ENCODE measurements at regions not wholly inside any gene's neighbourhood (a gene's known extent, or its start where the extent isn't known, plus 50 kb on each side); places are given as distances from the start of the nearest gene placed in this dataset.

- Mint-ChIP-seq H3K36me3 (ENCODE audit: low read depth) (no peaks in the 10 kb centered on the region), H3K27ac (ENCODE audit: unreplicated experiment) (no peak overlapping the region), H3K4me3 (ENCODE audit: unreplicated experiment) (no peak overlapping the region), H3K9me3 (ENCODE audit: low read depth) (no peaks in the 10 kb centered on the region), H3K4me1 (ENCODE audit: low read depth) (no peaks in the 10 kb centered on the region), H3K27me3 (ENCODE audit: low read depth) (no peaks in the 10 kb centered on the region)
- no peak for DNase-seq (ENCODE audit: low spot score)
- TF ChIP-seq CTCF (IDR thresholded peaks at IDR 0.05) = no peak
Measured at GRCh38 chr3:94459167-94459566, 396.3 kb downstream of the NSUN3 start.

GRCh38 chr3:94460931-94461330 is 398.1 kb downstream of the NSUN3 start:
- no peaks in the 10 kb centered on the region for H3K36me3 Mint-ChIP-seq (ENCODE audit: low read depth)
- H3K4me3 Mint-ChIP-seq (ENCODE audit: unreplicated experiment) = no peak overlapping the region
- no peaks in the 10 kb centered on the region for H3K9me3 Mint-ChIP-seq (ENCODE audit: low read depth)
- no peaks in the 10 kb centered on the region for H3K4me1 Mint-ChIP-seq (ENCODE audit: low read depth)
- DNase-seq (ENCODE audit: low spot score) = no peak
- TF ChIP-seq CTCF (IDR thresholded peaks at IDR 0.05) = no peak
- no peak overlapping the region for H3K27ac Mint-ChIP-seq (ENCODE audit: unreplicated experiment)
- no peaks in the 10 kb centered on the region for H3K27me3 Mint-ChIP-seq (ENCODE audit: low read depth)

- no peaks in the 10 kb centered on the region for H3K36me3 Mint-ChIP-seq (ENCODE audit: low read depth)
- DNase-seq (ENCODE audit: low spot score) = no peak
- H3K4me3 Mint-ChIP-seq (ENCODE audit: unreplicated experiment) = no peak overlapping the region
- no peaks in the 10 kb centered on the region for H3K9me3 Mint-ChIP-seq (ENCODE audit: low read depth)
- H3K4me1 Mint-ChIP-seq (ENCODE audit: low read depth) = no peaks in the 10 kb centered on the region
- H3K27me3 Mint-ChIP-seq (ENCODE audit: low read depth) = no peaks in the 10 kb centered on the region
- TF ChIP-seq CTCF (IDR thresholded peaks at IDR 0.05) = no peak
- H3K27ac Mint-ChIP-seq (ENCODE audit: unreplicated experiment) = no peak overlapping the region
Measured at GRCh38 chr3:94462931-94463330, 400.1 kb downstream of the NSUN3 start.

DNA sequence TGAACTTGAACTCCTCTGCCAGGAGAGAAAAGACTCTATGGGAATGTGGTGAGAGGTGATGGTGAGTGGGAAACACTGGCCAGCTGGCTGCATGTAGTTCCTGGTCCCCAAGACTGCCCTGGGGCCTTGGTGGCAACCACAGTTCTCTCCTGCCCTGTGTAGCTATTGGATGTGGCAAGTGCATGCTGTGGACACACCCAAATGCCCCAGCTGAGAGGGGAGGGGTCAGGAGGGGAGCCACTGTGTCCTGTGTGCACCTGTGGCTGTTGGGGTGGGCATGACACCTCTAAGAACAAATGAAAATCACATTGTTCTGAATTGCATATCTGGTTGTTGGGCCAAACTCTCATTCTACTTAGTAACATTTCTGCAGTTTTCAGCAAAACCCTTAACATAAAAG is 409.6 kb downstream of the NSUN3 start:
- H3K4me3 Mint-ChIP-seq (ENCODE audit: unreplicated experiment) = no peak overlapping the region
- no peak for TF ChIP-seq CTCF (IDR thresholded peaks at IDR 0.05)
- H3K9me3 Mint-ChIP-seq (ENCODE audit: low read depth) = peaks cover 13% of the 10 kb centered on the region
- no peaks in the 10 kb centered on the region for H3K4me1 Mint-ChIP-seq (ENCODE audit: low read depth)
- H3K27ac Mint-ChIP-seq (ENCODE audit: unreplicated experiment) = no peak overlapping the region
- no peak for DNase-seq (ENCODE audit: low spot score)
- H3K27me3 Mint-ChIP-seq (ENCODE audit: low read depth) = no peaks in the 10 kb centered on the region
- no peaks in the 10 kb centered on the region for H3K36me3 Mint-ChIP-seq (ENCODE audit: low read depth)

- peaks cover 8% of the 10 kb centered on the region for H3K9me3 Mint-ChIP-seq (ENCODE audit: low read depth)
- no peak for DNase-seq (ENCODE audit: low spot score)
- no peak overlapping the region for H3K27ac Mint-ChIP-seq (ENCODE audit: unreplicated experiment)
- TF ChIP-seq CTCF (IDR thresholded peaks at IDR 0.05) = no peak
- no peaks in the 10 kb centered on the region for H3K27me3 Mint-ChIP-seq (ENCODE audit: low read depth)
- H3K4me1 Mint-ChIP-seq (ENCODE audit: low read depth) = no peaks in the 10 kb centered on the region
- H3K36me3 Mint-ChIP-seq (ENCODE audit: low read depth) = no peaks in the 10 kb centered on the region
- H3K4me3 Mint-ChIP-seq (ENCODE audit: unreplicated experiment) = no peak overlapping the region
Measured at GRCh38 chr3:94481226-94481898, 418.5 kb downstream of the NSUN3 start.

Measured in chondrocyte (in vitro differentiated cells).